HL-60 (cell line): ENCODE measurements at regions not wholly inside any gene's neighbourhood (a gene's known extent, or its start where the extent isn't known, plus 50 kb on each side); places are given as distances from the start of the nearest gene placed in this dataset.

Experiments
- GABPA ChIP-seq: IDR thresholded peaks from 2 replicates; pipeline ENCODE4 v1.6.1; 2012; ENCODE audit warnings: low read depth
- POLR2AphosphoS5 ChIP-seq: IDR thresholded peaks from 2 replicates; pipeline ENCODE4 v1.6.1; 2012; ENCODE audit warnings: low read depth
- SPI1 ChIP-seq: IDR thresholded peaks from 2 replicates; pipeline ENCODE4 v1.6.1; 2012; ENCODE audit warnings: low read depth, mild to moderate bottlenecking, borderline replicate concordance
- TF ChIP-seq, protein P1 (sequence below): IDR thresholded peaks from one replicate; pipeline ENCODE4 v1.5.1; 2011; ENCODE audit warnings: low read length, control low read depth, inconsistent platforms; ENCODE audit not compliant: insufficient read depth
- TF ChIP-seq, protein P2 (sequence below): IDR thresholded peaks from 2 replicates; pipeline ENCODE4 v1.6.1; 2012; ENCODE audit warnings: low read depth; ENCODE audit not compliant: insufficient replicate concordance

DNA sequence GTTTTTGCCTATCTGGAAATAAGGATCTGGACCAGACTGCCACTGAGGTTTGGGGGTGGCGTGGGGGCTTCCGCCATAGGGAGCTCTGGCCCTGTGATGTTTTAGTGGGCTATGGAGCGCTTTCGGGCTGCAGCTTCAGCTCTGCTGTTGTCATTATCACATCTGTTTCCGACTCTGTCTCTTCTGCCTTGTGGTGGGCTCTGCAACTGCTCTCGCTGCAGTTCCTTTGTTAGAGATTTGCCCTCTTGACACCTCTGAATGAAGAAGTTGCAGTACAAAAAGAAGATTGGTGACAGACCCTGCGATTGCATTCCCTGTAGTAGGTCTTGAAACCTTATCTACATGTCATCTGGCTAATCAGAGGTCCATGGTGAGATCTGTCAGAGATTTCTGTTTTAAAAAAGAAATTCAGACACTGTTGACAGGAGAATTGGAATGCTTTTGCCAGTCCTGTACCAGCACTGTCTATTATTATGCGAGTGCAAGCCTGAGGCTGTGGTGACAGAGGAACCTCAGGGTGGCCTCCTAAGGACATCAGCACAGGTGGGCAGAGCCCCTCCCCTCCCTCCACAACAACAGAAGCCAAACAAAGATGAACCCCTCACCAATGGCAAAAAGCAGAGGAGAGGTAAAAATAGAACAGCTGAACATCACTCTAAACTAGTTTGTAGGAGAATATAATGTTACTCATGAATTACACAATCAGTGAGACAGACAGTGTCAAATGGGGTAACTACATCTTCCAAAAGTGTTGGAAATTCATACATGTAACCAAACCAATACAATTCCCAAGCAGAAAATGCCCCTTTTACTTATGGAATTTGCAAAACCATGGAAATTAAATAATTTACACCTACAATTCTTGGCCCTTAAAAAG, 63.5 kb upstream of the DEFB112 start:
- TF ChIP-seq, protein P1, sequence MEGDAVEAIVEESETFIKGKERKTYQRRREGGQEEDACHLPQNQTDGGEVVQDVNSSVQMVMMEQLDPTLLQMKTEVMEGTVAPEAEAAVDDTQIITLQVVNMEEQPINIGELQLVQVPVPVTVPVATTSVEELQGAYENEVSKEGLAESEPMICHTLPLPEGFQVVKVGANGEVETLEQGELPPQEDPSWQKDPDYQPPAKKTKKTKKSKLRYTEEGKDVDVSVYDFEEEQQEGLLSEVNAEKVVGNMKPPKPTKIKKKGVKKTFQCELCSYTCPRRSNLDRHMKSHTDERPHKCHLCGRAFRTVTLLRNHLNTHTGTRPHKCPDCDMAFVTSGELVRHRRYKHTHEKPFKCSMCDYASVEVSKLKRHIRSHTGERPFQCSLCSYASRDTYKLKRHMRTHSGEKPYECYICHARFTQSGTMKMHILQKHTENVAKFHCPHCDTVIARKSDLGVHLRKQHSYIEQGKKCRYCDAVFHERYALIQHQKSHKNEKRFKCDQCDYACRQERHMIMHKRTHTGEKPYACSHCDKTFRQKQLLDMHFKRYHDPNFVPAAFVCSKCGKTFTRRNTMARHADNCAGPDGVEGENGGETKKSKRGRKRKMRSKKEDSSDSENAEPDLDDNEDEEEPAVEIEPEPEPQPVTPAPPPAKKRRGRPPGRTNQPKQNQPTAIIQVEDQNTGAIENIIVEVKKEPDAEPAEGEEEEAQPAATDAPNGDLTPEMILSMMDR = no peak
- TF ChIP-seq POLR2AphosphoS5 = no peak
- no peak for TF ChIP-seq GABPA
- TF ChIP-seq, protein P2, sequence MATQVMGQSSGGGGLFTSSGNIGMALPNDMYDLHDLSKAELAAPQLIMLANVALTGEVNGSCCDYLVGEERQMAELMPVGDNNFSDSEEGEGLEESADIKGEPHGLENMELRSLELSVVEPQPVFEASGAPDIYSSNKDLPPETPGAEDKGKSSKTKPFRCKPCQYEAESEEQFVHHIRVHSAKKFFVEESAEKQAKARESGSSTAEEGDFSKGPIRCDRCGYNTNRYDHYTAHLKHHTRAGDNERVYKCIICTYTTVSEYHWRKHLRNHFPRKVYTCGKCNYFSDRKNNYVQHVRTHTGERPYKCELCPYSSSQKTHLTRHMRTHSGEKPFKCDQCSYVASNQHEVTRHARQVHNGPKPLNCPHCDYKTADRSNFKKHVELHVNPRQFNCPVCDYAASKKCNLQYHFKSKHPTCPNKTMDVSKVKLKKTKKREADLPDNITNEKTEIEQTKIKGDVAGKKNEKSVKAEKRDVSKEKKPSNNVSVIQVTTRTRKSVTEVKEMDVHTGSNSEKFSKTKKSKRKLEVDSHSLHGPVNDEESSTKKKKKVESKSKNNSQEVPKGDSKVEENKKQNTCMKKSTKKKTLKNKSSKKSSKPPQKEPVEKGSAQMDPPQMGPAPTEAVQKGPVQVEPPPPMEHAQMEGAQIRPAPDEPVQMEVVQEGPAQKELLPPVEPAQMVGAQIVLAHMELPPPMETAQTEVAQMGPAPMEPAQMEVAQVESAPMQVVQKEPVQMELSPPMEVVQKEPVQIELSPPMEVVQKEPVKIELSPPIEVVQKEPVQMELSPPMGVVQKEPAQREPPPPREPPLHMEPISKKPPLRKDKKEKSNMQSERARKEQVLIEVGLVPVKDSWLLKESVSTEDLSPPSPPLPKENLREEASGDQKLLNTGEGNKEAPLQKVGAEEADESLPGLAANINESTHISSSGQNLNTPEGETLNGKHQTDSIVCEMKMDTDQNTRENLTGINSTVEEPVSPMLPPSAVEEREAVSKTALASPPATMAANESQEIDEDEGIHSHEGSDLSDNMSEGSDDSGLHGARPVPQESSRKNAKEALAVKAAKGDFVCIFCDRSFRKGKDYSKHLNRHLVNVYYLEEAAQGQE = no peak
- TF ChIP-seq SPI1 = no peak
